CD4-positive, alpha-beta T cell treated with Interleukin-17A for 1 hour (primary cell): ENCODE measurements at regions not wholly inside any gene's neighbourhood (a gene's known extent, or its start where the extent isn't known, plus 50 kb on each side); places are given as distances from the start of the nearest gene placed in this dataset.

Experiments
- DNase-seq: peaks from one replicate; pipeline ENCODE4 v3.0.0-alpha.2; 2020

DNA sequence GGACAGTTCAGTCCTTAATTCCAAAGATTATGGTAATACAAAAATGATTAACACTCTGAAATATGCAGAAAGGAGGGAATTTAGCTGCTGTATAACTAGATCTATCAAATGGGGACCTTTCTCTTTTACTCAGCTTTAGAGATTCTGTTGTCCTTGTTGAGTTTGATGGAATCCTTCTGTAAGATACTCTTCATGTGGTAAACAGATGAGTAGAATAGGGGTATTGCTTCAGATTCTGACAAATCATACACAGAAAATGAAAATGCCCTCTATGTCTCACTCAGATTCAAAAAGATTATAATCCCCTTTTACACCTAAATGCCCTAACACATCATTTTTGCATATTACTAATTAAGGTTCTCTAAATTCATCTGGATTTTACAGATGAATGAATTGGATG, 50.7 kb downstream of the ARHGAP35 start:
- DNase-seq = no peak

DNA sequence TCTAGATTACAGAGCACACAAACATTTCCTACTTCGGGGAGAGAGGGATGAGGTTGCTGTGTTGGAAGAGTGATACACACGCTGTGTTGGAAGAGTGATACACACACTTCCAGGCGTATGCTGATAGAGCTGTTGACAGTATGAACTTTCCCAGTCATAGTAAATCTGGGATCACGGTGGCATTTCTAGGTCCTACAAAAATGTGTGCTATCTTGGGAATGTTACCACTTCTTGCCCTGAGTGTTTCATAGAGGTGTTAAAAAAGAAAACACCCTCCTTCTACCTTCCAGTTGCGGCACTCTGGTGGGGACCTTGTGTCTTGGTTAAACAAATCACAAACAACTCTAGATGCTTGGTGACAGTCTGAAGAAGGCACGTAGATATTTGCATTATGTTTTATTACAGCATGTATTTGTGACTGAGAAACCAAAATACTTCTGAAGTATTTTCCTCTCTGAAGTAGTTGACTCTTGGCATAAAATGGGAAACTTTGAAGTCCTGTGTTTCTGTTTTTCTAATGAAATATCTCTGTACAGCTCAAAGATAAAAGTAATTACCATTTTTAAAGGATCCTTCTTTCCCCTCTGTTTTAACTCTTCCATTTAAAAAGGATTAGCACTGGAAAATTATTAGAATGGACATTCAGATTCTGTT, 52.5 kb downstream of the ARHGAP35 start:
- DNase-seq = no peak

DNA sequence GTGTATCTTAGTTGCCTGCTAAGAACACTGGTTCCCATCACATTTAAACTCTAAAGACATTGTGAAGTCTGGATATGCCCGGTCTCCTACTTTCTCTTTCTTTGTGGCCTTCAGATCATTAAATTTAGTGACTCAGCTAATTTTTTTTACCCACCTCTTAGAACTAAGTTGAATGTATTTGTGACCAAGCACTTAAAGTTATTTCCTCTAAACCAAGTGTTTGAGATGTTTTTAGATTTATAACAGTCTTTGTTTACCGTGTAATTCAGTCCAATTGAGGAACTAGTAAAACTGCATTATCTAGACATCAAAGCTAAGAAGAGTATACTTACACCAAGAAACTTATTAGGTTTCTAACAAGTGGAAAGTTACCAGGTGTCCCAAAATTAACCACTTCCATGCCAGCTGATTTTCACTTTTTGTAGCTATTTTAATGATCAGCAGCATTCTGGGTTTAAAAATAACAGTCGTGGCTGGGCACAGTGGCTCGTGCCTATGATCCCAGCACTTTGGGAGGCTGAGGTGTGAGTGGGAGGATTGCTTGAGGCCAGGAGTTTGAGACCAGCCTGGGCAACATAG, 53.1 kb downstream of the ARHGAP35 start:
- DNase-seq = peak; percentile 29

DNA sequence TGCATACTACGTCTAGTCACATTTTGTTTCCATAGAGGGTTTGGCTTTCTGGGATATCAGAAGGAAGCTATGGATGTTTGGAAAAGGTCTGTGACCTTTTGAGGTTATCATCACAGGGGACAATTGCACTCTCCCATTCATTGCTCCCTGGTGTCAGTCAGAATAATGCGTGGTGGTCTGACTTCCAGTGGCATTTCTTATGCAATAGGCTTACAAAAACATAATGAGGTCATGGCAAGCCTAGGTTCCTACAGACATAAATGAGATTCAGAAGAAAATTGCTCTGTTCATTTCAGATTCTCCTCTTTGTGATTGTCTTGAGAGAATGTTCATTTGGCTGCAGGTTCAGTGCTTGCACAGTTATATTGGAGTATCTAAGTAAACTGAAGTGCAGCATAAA, 54.6 kb downstream of the ARHGAP35 start:
- DNase-seq = no peak

DNA sequence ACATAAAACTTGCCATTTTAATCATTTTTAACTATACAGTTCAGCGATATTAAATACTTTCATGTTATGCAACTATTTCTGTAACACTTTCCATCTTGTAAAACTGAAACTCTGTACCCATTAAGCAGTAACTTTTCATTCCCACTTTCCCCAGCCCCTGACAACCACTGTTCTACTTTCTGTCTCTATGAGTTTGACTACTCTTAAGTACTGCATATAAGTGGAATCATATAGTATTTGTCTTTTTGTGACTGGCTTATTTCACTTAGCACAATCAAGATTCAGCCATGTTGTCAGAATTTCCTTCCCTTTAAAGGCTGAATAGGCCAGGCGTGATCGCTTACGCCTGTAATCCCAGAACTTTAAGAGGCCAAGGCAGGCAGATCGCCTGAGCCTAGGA, 56.2 kb downstream of the ARHGAP35 start:
- no peak for DNase-seq

DNA sequence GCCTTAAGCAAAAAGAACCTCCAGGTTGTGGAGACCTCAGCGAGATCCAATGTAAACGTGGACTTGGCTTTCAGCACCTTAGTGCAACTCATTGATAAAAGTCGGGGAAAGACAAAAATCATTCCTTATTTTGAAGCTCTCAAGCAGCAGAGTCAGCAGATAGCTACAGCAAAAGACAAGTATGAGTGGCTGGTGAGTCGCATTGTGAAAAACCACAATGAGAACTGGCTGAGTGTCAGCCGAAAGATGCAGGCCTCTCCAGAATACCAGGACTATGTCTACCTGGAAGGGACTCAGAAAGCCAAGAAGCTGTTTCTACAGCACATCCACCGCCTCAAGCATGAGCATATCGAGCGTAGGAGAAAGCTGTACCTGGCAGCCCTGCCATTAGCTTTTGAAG, 58.5 kb downstream of the ARHGAP35 start:
- no peak for DNase-seq

DNA sequence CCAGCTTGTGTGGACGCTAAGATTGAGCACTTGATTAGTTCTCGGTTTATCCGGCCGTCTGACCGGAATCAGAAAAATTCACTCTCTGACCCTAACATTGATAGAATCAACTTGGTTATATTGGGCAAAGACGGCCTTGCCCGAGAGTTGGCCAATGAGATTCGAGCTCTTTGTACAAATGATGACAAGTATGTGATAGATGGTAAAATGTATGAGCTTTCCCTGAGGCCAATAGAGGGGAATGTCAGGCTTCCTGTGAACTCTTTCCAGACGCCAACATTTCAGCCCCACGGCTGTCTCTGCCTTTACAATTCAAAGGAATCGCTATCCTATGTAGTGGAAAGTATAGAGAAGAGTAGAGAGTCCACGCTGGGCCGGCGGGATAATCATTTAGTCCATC, 59.6 kb downstream of the ARHGAP35 start:
- no peak for DNase-seq

DNA sequence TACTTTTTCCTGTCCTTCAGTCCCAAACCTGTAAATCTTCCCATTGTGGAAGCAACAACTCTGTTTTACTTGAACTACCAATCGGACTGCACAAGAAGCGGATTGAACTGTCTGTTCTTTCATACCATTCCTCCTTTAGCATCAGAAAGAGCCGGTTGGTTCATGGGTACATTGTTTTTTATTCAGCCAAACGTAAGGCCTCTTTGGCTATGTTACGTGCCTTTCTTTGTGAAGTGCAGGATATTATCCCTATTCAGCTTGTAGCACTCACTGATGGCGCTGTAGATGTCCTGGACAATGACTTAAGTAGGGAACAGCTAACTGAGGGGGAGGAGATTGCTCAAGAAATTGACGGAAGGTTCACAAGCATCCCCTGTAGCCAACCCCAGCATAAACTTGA, 60.3 kb downstream of the ARHGAP35 start:
- no peak for DNase-seq

DNA sequence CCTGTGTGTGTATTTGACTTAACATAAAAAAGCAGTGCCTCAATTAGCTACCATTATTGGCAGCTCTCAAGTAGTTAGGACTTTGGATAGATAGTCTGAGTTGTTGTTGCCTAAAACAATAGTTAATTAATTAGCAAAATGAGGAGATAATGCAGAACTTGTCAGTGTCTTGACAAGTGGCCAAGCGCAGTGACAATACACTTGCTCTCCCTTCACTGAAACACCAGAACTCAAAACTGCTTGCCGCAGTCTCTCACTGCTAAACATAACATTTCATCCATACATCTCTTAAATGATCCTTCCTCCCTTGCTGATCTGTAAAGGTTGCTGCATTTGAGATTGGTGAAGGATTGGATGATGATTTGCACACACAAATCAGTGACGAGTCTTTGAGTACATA, 61.7 kb downstream of the ARHGAP35 start:
- no peak for DNase-seq

DNA sequence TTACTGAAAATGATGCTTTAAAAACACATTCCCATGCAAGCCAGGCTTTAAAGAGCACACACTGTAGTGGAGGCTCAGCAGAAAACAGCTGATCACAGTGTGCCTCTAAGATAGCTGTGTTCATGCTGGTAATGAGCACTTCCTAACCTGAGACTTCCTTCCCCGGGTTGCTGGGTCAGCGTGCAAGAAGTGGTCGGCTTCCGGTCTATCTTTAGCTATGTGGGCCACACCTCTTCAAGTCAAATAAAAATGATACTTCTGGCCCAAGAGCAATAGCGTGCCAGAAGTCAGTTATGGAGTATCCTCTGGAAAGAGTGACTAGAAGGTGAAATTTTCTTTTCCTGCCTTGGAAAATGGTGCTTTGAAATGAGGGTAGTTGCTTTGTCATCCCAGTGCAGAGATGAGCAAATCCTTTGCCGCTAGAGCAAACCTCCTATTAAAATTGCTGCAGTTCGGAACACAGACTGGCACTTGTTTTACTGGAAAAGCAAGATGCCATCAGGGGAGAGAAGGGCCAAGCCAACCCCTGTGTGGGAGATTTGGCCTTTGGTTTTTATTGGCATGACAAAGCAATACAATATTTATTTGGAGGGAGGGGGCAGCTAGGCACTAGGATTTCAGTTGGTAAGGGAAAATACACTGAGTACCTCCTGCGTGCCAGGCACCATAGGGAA, 64.2 kb downstream of the ARHGAP35 start:
- peak; percentile 40 for DNase-seq

DNA sequence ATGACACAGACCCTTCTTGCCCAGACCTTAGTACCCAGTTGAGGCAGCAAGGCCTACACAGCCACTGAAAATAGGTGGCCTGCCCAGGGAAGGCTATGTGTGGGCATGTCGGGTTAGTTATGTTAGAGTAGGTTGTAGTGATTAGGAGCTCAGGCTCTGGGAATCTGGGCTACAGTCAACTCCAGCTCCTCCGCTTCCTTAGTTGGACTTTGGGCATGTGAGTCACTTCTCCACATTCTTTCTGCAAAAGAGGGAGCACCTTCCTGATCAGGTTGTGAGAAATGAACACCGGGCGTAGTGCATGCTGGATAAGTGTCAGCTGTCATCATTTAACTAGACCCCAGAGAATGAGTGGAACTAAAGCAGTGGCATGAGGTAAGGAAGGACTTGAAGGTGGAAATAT, 64.8 kb downstream of the ARHGAP35 start:
- no peak for DNase-seq

DNA sequence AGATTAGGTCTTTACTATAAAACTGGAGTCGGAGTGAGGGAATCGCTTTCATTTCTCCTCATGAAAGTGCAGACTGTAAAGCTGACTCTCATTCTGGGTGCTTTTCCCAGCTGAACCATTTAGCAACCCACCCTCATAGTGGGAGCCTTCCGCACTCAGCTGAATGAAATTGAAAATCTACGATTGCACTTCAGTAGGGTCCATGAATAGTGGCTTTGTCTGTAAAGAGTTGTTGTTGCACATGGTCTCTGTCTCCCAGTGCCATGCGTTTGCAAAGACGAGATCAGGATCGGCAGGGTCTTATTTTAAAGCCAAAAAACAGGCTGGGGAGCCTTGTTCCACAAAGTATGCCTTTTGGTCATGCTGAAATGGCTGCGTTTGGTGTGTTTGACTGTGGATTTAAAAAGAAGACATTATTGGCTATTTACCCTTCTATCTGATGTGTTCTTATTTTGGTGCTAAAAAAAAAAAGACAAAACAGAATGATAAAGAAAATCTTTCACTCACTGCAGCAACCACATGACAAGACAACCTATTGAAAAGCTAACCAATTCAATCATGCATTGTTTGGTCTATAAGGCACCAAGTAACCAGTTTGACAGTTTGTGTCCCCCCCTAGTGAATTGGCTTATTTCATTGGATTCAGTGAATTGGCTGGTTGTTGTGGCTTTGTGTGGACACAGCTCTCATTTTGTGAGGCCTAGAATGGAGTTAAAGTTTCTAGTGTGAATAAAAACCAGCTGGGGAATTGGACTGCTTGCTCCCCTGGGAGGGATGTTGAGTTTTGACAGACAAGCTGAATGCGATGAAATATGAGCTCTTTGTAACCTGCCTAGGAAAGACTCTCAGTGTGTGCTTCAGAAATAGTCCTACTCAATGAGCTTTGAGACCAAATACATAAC, 65.6 kb downstream of the ARHGAP35 start:
- DNase-seq = no peak

DNA sequence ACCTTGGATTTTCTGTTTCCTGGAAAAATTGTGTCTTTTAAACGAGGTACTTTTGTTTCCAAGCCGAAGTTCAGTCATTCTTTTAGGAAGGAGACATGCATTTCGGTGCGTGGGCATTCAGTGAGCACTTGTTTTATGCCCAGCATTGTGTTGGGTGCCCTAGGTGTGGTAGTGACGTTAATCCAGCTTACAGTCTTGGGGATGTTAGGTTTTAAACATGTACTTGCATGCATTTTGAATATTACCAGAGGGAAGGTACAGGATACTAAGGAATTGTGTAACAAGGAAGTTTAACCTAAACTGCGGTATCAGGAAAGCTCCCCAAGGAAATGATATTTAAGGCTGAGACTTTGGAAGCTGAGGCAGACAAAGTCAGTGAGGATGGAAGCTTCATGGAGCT, 66.3 kb downstream of the ARHGAP35 start:
- no peak for DNase-seq

DNA sequence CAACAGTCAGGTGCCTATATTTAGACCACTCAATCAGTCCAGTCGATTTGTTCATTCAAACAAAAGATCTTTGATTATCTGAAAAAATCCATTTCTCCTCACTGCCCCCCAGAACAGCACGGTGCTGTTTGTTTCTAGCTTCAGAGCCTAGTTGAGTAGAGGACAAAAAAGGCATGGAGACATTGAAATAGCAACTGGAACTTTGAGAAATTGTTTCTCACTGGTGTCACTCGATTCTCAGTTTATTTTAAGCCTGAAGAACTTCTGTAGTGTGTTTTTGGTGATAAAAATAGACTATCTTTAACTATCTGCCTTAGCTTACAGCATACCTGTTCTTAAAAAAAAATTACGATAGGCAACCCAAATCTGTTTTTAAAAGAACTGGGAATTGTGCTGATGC, 67.1 kb downstream of the ARHGAP35 start:
- no peak for DNase-seq

DNA sequence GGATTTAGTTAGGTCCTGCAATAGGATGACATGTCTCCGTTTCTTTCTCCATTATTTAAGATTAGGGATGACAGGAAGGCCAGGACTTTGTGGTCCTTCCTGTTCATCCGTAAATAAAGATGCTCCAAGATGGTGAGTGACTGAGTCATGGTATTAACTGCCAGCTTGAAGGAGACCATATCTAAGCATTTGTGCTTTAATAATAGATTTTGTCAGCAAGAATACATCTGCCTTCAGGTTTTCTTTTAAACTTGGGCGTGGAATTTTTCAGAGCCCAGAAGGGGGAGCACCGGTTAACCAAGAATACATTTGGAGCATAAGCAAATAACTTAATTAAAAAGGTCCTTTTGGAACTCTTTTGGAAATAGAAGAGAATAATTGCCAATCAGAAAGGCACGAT, 68.2 kb downstream of the ARHGAP35 start:
- no peak for DNase-seq

DNA sequence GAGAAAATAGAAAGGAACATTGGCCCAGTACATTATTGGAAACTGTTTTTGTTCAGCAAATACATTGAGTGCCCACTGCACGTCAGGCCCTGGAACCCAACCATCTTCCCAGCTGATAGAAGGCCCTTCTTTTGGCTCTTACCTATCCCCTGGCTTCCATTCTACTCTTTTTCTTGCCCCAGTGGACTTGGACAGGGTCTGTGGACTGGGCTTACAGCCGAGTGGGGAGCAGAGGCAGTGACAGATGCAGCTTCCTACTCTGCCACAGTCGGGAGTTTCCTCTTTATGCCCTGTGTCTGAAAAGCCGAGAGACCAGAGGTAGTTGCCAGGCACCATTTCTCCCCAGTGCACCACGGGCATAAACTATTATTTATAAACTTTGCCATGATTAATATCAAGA, 70.4 kb downstream of the ARHGAP35 start:
- DNase-seq = no peak

DNA sequence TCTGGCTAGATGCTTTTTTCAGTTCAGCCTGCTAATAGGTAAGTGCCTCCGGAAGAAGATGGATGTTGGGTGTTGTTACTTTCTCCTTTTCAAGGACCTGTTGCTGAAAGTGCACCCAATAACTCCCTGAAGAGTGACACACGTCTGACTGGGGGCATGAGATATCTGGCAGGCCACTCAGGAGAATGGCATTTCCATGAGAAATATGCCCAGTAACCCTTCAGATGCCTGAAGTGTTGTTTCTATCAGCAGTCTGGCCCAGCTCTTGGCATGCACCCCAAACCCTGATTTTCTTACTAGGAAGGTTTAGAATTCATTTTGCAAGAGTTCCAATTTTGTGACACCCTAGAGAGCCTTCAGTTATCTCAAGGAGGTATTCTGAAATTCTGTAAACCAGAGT, 71.5 kb downstream of the ARHGAP35 start:
- DNase-seq = no peak

DNA sequence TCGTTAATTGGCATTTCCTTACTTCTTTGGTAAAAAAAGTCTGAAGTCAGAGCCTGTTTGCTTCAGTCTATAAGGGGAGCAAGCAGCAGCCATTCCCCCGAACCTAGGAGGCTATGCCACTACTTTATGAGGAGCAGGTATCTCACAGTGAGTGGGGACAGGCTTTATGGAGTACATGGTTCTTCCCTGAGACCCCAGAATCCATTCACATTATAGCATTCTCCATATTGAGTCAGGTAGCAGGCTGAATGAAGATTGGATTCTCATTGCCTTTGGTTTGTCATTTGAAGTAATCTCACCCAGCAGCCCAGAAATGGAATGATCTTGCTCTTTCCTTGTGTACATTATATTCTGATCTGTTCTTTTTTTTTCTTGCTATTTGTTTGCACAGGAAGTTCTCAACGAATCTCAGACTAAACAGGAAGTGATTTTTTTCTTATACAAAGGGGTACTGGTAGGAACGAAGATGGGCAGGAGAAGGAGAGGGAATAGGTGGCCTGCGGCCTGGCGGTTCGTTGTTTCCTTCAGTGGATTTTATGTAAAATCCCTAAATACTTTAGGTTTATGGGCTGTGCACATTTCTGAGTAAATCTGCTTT, 74.4 kb downstream of the ARHGAP35 start:
- peak; percentile 51 for DNase-seq

DNA sequence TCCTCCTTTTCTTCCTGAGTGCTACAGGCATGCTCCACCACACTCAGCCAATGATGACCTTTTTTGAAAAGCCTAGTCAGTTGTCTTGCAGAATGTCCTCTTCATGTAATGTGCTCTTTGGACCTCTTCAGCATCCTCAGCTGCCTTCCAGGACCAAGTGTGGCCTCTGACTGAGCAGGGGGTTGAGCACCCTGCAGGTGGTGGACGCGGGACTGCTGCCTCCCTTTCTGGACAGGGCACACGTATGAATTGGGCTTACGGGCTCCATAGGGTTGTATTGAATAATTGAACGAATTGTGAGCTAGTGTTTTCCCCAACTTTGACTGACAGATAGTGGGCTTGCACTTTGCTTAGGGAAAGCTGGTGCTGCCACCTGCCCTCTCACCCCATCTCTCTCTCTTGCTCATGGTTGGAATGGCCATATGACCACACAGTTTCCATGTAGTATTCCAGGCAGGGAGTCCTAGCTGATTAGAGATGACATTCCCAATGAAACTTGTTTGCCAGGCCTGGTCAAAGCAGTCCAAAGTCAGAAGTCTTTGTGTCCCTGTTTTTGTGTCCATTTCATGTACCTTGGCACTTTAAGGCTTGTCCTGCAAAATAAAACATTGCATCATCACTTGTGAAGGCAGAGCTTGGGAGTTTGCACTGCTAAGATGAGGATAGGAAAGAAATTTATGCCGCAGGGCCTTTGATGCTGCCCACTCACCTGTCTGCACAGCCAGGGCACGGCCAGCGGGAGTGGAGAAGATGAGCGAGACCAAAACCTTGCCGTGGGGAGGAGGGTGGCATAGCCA, 76.3 kb upstream of the NPAS1 start:
- no peak for DNase-seq

DNA sequence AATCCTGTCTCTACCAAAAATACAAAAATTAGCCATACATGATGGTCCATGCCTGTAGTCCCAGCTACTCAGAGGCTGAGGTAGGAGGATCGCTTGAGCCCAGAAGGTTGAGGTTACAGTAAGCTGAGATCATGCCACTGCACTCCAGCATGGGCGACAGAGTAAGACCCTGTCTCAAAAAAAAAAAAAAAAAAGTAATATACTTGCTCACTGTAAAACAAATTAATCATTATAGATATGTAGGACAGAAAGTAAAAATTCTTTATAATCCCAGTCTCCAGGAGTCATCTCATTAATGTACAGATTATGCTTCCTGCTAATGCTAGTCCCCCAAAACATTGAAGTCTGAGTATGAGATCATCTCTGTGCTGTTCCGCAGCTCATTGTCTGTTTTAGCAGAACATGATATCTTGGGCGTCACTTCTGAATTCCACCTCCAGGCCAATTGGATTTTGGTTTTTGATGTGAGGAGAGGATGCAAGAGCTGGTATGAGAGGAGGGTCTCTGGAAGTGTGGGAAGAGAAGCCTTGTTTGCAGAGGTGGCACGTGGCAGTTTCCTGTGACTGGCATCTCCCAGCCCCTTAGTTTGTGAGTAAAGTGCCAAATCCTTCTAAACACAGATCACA, 75.4 kb upstream of the NPAS1 start:
- no peak for DNase-seq

DNA sequence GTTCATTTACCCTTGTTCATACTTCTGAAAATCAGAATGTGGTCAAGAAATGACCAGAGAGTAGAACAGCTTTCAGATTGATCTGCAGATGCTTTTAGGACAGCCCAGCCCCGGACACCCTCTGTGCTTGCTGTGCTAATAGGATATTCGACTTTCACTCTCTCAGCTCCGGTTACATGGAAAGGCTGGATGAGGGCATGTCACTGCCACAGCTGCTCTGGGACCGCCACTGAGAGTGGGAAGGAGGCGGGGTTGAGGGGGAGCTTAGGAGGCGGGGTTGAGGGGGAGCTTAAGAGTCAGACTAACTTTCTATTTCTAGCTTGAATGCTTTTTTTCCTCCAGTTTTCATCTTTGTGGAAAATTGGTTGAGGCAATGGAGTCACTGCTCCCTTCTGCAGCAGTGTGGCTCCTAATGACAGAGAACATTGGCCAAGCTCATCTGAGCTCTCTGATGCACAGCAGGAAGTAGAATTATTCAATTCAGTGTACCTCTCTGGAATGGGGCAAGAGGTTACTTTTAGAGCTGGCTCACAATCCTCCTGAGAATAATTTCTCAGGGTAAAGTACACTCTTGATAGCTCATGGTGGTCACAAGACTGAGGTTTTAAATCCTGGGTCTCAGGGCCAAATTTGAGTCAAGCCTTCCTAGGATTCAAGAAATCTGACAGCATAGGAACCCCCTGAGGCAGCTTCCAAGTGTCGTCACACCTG, 74.6 kb upstream of the NPAS1 start:
- no peak for DNase-seq
